ENCODE measurements at regions not wholly inside any gene's neighbourhood (a gene's known extent, or its start where the extent isn't known, plus 50 kb on each side); places are given as distances from the start of the nearest gene placed in this dataset.

DNA sequence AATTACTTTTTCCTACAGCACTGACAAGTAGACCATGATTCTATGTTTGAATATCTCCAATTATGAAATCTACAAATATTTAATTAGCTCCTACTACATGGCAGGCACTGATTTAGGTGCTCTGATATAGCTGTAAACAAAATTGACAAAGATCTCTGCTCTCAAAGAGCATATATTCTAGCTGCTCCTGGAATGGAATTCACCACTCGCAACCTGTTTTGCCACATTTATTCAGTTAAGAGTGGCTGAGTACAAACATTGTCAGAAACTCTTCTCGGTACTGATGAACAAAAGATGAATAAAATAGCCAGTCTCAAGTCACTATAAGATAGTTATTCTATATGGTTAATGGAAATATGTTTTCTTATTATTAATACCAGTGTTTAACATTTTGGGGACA lies 114.2 kb upstream of the PDE4D start:
- Mint-ChIP-seq H3K4me3 (no peak overlapping the region), H3K36me3 (ENCODE audit: low read depth) (no peaks in the 10 kb centered on the region), H3K27ac (no peak overlapping the region), H3K27me3 (no peaks in the 10 kb centered on the region), H3K4me1 (no peaks in the 10 kb centered on the region), H3K9me3 (no peaks in the 10 kb centered on the region)
- no peak for DNase-seq
- POLR2A ChIA-PET = no interaction called here
- CTCF ChIA-PET = no interaction called here

DNA sequence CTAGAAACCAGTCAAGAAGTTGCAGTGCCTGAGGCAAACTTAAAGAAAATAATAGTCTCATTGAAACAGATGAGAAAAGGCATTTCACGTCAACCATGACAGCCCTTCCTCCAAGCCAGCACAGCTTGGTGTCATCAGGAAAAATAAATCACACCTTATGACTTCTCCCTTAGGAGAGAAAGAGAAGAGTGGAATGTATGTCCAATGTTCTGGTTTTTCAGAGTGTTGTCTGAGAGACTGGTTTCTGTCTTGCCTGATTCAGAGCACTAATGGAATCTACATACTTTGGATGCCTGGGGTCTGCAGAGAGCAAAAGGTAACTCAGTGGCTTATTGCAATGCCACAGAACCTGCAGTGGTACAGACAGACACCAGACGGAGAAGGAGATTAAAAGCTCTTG lies 105.5 kb upstream of the PDE4D start:
- Mint-ChIP-seq H3K4me1 (no peaks in the 10 kb centered on the region), H3K27ac (no peak overlapping the region), H3K4me3 (no peak overlapping the region), H3K9me3 (no peaks in the 10 kb centered on the region), H3K27me3 (no peaks in the 10 kb centered on the region), H3K36me3 (ENCODE audit: low read depth) (no peaks in the 10 kb centered on the region)
- ChIA-PET CTCF (no interaction called here), POLR2A (no interaction called here)
- no peak for DNase-seq

DNA sequence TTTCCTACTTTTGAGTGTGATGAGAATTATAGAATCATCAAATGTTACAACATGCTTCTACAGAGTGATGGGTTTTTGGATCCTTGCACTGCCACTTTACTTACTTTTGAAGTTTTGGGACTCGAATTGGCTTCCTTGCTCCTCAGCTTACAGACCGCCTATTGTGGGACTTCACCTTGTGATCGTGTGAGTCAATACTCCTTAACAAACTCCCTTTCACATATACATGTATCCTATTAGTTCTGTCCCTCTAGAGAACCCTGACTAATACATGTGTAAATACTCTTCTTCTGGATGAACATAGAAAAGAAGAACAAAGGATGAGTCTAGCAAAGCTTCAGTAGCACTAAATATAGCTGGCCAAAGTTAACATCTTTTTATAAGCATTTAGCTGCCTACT lies 98.7 kb upstream of the PDE4D start:
- DNase-seq = no peak
- CTCF ChIA-PET = no interaction called here
- POLR2A ChIA-PET = no interaction called here
- Mint-ChIP-seq H3K4me1 (no peaks in the 10 kb centered on the region), H3K36me3 (ENCODE audit: low read depth) (no peaks in the 10 kb centered on the region), H3K27me3 (no peaks in the 10 kb centered on the region), H3K4me3 (no peak overlapping the region), H3K9me3 (no peaks in the 10 kb centered on the region), H3K27ac (no peak overlapping the region)

DNA sequence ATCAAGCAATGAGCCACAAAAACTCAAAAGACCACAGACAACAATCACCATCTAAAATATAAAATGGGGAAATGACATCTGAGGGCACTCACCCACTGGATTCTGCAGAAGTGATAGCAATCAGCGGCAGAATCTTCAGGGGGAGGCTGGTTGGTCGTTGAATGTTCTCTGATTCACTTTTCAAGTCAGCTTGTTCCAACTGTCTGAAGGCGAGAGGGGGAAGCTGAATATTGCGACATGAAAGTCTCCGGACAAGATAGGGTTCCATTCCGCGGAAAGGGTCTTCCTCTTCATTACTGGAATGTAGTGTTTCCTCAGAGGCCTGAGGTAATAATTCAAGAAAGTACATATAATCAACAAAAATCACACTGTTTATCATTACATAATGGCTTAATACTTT lies 94.9 kb upstream of the PDE4D start:
- no peaks in the 10 kb centered on the region for H3K9me3 Mint-ChIP-seq
- H3K27ac Mint-ChIP-seq = no peak overlapping the region
- H3K4me3 Mint-ChIP-seq = no peak overlapping the region
- no peaks in the 10 kb centered on the region for H3K27me3 Mint-ChIP-seq
- DNase-seq = no peak
- no peaks in the 10 kb centered on the region for H3K4me1 Mint-ChIP-seq
- CTCF ChIA-PET = no interaction called here
- POLR2A ChIA-PET = no interaction called here
- H3K36me3 Mint-ChIP-seq (ENCODE audit: low read depth) = no peaks in the 10 kb centered on the region

DNA sequence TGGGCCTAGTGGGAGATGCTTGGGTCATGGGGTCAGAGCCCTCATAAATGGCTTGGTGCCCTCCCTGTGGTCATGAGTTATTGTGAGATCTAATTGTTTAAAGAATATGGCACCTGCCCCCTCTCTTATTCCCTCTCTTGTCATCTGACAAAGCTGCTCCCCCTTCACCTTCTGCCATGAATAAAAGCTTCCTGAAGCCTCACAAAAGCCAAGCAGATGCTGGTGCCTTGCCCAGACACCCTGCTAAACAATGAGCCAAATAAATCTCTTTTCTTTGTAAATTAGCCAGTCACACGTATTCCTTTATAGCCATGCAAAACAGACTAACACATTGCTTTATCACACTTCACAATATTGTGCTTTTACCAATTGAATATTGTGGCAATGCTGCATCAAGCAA lies 82.8 kb upstream of the PDE4D start:
- ChIA-PET CTCF (no interaction called here), POLR2A (no interaction called here)
- no peaks in the 10 kb centered on the region for H3K9me3 Mint-ChIP-seq
- no peak for DNase-seq
- H3K4me3 Mint-ChIP-seq = no peak overlapping the region
- no peaks in the 10 kb centered on the region for H3K36me3 Mint-ChIP-seq (ENCODE audit: low read depth)
- no peaks in the 10 kb centered on the region for H3K4me1 Mint-ChIP-seq
- no peak overlapping the region for H3K27ac Mint-ChIP-seq
- no peaks in the 10 kb centered on the region for H3K27me3 Mint-ChIP-seq

DNA sequence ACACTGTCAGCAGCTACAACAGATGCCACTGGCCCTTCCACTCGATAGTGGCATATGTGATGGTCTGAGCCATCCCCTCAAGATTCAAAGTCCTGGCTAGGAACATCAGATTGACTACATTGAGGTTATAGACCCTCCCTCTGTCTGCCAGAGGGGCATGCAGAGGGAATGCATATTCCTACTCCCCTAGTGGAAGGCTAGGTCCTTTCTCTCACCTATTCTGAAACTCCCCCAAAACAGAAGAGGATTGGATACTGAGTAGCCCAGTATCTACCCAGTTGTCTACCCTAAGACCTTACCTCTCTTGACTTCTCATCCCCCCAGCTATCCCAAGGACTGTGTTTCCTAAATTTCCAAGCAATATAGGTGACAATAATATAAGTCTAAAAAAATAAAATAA lies 78.5 kb upstream of the PDE4D start:
- no peaks in the 10 kb centered on the region for H3K27me3 Mint-ChIP-seq
- POLR2A ChIA-PET = no interaction called here
- H3K9me3 Mint-ChIP-seq = no peaks in the 10 kb centered on the region
- H3K4me1 Mint-ChIP-seq = no peaks in the 10 kb centered on the region
- H3K36me3 Mint-ChIP-seq (ENCODE audit: low read depth) = no peaks in the 10 kb centered on the region
- no peak for DNase-seq
- no peak overlapping the region for H3K27ac Mint-ChIP-seq
- CTCF ChIA-PET = no interaction called here
- no peak overlapping the region for H3K4me3 Mint-ChIP-seq

DNA sequence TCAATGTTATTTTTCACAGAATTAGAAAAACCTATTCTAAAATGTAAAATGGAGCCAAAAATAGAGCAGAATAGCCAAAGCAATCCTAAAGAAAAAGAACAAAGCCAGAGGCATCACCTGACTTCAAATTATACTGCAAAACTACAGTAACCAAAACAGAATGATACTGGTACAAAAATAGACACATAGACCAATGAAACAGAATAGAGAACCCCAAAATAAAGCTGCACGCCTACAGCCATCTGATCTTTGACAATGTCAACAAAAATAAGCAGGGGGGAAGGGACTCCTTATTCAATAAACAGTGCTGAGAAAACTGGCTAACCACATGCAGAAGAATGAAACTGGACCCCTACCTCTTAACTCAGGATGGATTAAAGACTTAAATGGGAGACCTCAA lies 65.8 kb upstream of the PDE4D start:
- POLR2A ChIA-PET = no interaction called here
- H3K27ac Mint-ChIP-seq = no peak overlapping the region
- H3K4me3 Mint-ChIP-seq = no peak overlapping the region
- H3K4me1 Mint-ChIP-seq = no peaks in the 10 kb centered on the region
- no peaks in the 10 kb centered on the region for H3K9me3 Mint-ChIP-seq
- H3K36me3 Mint-ChIP-seq (ENCODE audit: low read depth) = no peaks in the 10 kb centered on the region
- DNase-seq = no peak
- H3K27me3 Mint-ChIP-seq = no peaks in the 10 kb centered on the region
- CTCF ChIA-PET = no interaction called here

DNA sequence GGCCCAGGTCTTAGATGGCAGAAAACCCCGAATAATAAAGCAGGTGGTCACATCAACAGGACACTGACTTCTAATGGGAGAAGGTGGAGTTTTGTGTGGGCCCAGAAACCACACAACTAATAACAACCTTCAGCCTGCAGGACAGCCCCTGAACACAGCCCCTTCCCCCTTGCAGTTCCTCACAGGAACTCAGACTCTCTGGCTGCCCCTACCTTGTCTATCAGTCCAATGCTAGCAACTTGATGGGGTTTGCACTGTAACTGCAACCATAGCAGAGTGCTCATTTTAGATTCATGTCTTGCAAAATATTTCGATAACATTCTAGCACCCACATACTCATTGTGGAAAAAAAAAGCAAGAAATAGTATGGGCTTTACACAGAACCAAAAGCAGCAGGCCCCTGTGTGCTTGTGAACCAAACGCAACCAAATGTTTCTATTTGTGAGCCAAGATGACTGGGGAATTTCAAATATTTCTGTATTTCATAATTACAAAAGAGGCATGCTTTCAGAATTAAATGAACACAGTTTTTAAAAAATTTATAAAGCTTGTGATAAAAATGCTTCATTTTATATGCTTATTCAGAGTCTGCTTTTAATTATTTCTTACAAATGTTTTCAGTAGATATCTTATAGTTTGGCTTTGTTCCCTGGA lies 62.7 kb upstream of the PDE4D start:
- no peaks in the 10 kb centered on the region for H3K36me3 Mint-ChIP-seq (ENCODE audit: low read depth)
- H3K4me1 Mint-ChIP-seq = no peaks in the 10 kb centered on the region
- no peaks in the 10 kb centered on the region for H3K27me3 Mint-ChIP-seq
- no peak overlapping the region for H3K27ac Mint-ChIP-seq
- no peaks in the 10 kb centered on the region for H3K9me3 Mint-ChIP-seq
- no peak for DNase-seq
- ChIA-PET POLR2A (no interaction called here), CTCF (no interaction called here)
- no peak overlapping the region for H3K4me3 Mint-ChIP-seq

DNA sequence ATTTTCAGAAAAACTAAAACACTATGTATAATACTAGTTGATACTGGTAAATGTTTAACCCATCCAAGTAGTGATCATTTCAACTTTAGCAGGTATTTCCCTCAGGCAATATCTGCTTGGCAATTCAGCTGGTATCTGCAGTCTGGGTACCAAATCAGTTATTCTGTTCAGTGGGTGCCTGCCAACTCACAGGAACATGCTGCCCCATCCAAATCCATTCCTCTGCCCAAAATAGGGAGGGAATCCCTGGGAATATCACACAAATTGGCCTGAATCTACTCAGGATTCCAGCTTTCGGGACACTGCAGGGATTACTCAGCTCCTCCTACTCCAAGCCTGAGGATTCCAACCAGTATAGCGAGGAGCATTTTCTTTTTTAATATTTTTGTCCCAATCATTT lies 61.7 kb upstream of the PDE4D start:
- ChIA-PET POLR2A (no interaction called here), CTCF (no interaction called here)
- Mint-ChIP-seq H3K27ac (no peak overlapping the region), H3K4me1 (no peaks in the 10 kb centered on the region), H3K36me3 (ENCODE audit: low read depth) (no peaks in the 10 kb centered on the region), H3K9me3 (no peaks in the 10 kb centered on the region), H3K4me3 (no peak overlapping the region), H3K27me3 (no peaks in the 10 kb centered on the region)
- no peak for DNase-seq

DNA sequence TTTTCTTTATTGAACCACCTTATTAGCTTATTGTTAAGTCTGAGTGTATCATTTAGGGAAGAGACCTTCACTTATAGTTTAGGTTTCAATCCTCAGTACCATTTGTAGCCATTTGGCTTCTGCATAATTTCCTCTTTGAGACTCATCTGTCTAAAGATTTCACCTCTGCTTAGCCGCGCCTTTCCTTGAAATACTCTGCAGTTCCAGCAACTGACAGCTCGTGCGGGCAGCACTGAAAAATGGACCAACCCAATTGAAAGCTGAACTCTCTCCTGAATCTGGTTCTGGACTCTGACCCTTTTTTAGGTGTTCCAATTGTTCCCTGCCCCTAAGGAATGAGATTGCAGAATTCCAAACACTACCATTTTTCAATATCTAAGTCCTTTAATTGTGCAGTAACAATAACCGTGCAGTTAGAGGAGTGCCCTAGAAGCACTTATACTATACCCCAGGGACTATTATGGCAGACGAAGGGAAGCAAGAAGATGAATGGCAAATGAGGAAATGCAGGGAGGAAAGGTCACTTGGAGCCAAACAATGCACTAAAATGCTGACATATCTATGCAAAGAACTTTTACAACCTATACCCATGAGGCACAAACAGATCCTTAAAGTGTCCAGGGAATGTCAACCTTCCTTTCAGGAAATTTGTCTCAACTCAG lies 50.1 kb upstream of the PDE4D start:
- POLR2A ChIA-PET = no interaction called here
- no peaks in the 10 kb centered on the region for H3K27me3 Mint-ChIP-seq
- H3K9me3 Mint-ChIP-seq = no peaks in the 10 kb centered on the region
- H3K4me1 Mint-ChIP-seq = no peaks in the 10 kb centered on the region
- H3K36me3 Mint-ChIP-seq (ENCODE audit: low read depth) = no peaks in the 10 kb centered on the region
- no peak overlapping the region for H3K4me3 Mint-ChIP-seq
- CTCF ChIA-PET = no interaction called here
- H3K27ac Mint-ChIP-seq = no peak overlapping the region
- no peak for DNase-seq

Data from activated CD4-positive, alpha-beta memory T cell treated with anti-CD3 and anti-CD28 coated beads, Interleukin-2, amount 10 ng/mL, durations not matched to agents 7 days and 5 days (primary cell).